ENCODE measurements at regions not wholly inside any gene's neighbourhood (a gene's known extent, or its start where the extent isn't known, plus 50 kb on each side); places are given as distances from the start of the nearest gene placed in this dataset.

- 39% methylated on average over 5 of the region's 5 CpGs for WGBS (ENCODE audit: missing lambda C conversion rate)
- H3K9me3 ChIP-seq = no peaks in the 10 kb centered on the region
- TF ChIP-seq REST (IDR thresholded peaks at IDR 0.05) = no peak
- TF ChIP-seq CBX2 (IDR thresholded peaks at IDR 0.05; ENCODE audit: borderline replicate concordance, low read depth) = no peak
- no peak for TF ChIP-seq PHF8 (IDR thresholded peaks at IDR 0.05; ENCODE audit: borderline replicate concordance, low read depth)
- no peak for TF ChIP-seq EP300 (IDR thresholded peaks at IDR 0.05)
- no peak for TF ChIP-seq KDM5A (IDR thresholded peaks at IDR 0.05)
- no peak for TF ChIP-seq SMC3 (IDR thresholded peaks at IDR 0.05)
- no peak for TF ChIP-seq TFCP2L1 (CRISPR knock-in tag; IDR thresholded peaks at IDR 0.05)
- no peak for TF ChIP-seq SREBF2 (IDR thresholded peaks at IDR 0.05)
- no peak for TF ChIP-seq ESRRA (IDR thresholded peaks at IDR 0.05; ENCODE audit: borderline replicate concordance, low read length)
- no peak for TF ChIP-seq NFE2L2 (conservative IDR thresholded peaks at IDR 0.05; ENCODE audit: low read length)
- TF ChIP-seq EHMT2 (IDR thresholded peaks at IDR 0.05; ENCODE audit: low read depth) = no peak
- no peak for TF ChIP-seq EHF (CRISPR knock-in tag; IDR thresholded peaks at IDR 0.05)
- no peak for TF ChIP-seq MYC (IDR thresholded peaks at IDR 0.05; ENCODE audit: borderline replicate concordance, low read length)
- no peaks in the 10 kb centered on the region for H3K4me1 ChIP-seq
- ChIA-PET CTCF (no interaction called here), POLR2A (no interaction called here)
- no peak for DNase-seq (ENCODE audit: low read depth in 1 of 2, low spot score in 1 of 2)
- FAIRE-seq = no peak
- H3K4me3 ChIP-seq = no peak overlapping the region
- no peak overlapping the region for H3K4me2 ChIP-seq
- no peak overlapping the region for H3K27ac ChIP-seq
- no peak for ATAC-seq
Observed at GRCh38 chr14:42437809-42438208, 831.1 kb downstream of the LRFN5 start.

DNA sequence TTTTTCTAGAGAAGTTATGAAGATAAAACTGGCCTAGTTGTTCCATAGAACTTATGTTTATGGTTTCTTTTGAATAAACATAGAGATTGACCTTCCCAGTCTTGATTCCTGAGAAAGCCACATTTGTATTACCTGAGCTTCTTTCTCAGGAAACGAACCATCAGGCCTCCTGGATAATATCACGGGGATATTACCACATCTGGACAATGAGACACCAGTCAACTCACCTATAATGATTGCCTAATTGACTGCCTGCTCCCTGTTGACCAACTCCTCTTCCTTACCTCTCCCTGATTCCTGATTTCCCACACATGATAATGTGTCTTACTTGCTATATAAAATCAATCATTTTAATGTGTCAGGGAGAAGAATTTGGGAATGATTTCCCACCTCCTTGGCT lies 822.7 kb downstream of the LRFN5 start:
- H3K9me3 ChIP-seq = no peaks in the 10 kb centered on the region
- FAIRE-seq = no peak
- POLR2A ChIA-PET = no interaction called here
- no peak for DNase-seq (ENCODE audit: low read depth in 1 of 2, low spot score in 1 of 2)
- ATAC-seq = no peak
- H3K27ac ChIP-seq = no peak overlapping the region
- H3K4me2 ChIP-seq = no peak overlapping the region
- no peak overlapping the region for H3K4me3 ChIP-seq
- no peaks in the 10 kb centered on the region for H3K4me1 ChIP-seq
- 2% methylated on average over 2 of the region's 2 CpGs for WGBS (ENCODE audit: missing lambda C conversion rate)
- CTCF ChIA-PET = no interaction called here
- TF ChIP-seq RARB (CRISPR knock-in tag; IDR thresholded peaks at IDR 0.05) = no peak
- no peak for TF ChIP-seq CHD2 (IDR thresholded peaks at IDR 0.05; ENCODE audit: low read length, partially characterized antibody)
- TF ChIP-seq E2F6 (IDR thresholded peaks at IDR 0.05; ENCODE audit: borderline replicate concordance, low read depth) = no peak
- TF ChIP-seq, protein P1, sequence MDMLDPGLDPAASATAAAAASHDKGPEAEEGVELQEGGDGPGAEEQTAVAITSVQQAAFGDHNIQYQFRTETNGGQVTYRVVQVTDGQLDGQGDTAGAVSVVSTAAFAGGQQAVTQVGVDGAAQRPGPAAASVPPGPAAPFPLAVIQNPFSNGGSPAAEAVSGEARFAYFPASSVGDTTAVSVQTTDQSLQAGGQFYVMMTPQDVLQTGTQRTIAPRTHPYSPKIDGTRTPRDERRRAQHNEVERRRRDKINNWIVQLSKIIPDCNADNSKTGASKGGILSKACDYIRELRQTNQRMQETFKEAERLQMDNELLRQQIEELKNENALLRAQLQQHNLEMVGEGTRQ (IDR thresholded peaks at IDR 0.05) = no peak
- TF ChIP-seq GATA3 (IDR thresholded peaks at IDR 0.05; ENCODE audit: borderline replicate concordance) = no peak
- TF ChIP-seq NFE2L2 (conservative IDR thresholded peaks at IDR 0.05; ENCODE audit: low read length) = no peak
- TF ChIP-seq HDAC2 (IDR thresholded peaks at IDR 0.05) = no peak
- TF ChIP-seq REST (IDR thresholded peaks at IDR 0.05) = no peak
- TF ChIP-seq, protein P2, sequence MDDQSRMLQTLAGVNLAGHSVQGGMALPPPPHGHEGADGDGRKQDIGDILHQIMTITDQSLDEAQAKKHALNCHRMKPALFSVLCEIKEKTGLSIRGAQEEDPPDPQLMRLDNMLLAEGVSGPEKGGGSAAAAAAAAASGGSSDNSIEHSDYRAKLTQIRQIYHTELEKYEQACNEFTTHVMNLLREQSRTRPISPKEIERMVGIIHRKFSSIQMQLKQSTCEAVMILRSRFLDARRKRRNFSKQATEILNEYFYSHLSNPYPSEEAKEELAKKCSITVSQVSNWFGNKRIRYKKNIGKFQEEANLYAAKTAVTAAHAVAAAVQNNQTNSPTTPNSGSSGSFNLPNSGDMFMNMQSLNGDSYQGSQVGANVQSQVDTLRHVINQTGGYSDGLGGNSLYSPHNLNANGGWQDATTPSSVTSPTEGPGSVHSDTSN (IDR thresholded peaks at IDR 0.05) = no peak
- no peak for TF ChIP-seq FOXS1 (CRISPR knock-in tag; IDR thresholded peaks at IDR 0.05)
- TF ChIP-seq, protein P3, sequence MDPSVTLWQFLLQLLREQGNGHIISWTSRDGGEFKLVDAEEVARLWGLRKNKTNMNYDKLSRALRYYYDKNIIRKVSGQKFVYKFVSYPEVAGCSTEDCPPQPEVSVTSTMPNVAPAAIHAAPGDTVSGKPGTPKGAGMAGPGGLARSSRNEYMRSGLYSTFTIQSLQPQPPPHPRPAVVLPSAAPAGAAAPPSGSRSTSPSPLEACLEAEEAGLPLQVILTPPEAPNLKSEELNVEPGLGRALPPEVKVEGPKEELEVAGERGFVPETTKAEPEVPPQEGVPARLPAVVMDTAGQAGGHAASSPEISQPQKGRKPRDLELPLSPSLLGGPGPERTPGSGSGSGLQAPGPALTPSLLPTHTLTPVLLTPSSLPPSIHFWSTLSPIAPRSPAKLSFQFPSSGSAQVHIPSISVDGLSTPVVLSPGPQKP (IDR thresholded peaks at IDR 0.05; ENCODE audit: low read depth, low read length) = no peak
- TF ChIP-seq ZSCAN20 (CRISPR knock-in tag; IDR thresholded peaks at IDR 0.05) = no peak
- no peak for TF ChIP-seq HES2 (IDR thresholded peaks at IDR 0.05)
- TF ChIP-seq, protein P4, sequence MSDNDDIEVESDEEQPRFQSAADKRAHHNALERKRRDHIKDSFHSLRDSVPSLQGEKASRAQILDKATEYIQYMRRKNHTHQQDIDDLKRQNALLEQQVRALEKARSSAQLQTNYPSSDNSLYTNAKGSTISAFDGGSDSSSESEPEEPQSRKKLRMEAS (IDR thresholded peaks at IDR 0.05) = no peak
- no peak for TF ChIP-seq CEBPB (IDR thresholded peaks at IDR 0.05)
- no peak for TF ChIP-seq TFCP2L1 (CRISPR knock-in tag; IDR thresholded peaks at IDR 0.05)
